ENCODE measurements at regions not wholly inside any gene's neighbourhood (a gene's known extent, or its start where the extent isn't known, plus 50 kb on each side); places are given as distances from the start of the nearest gene placed in this dataset.

DNA sequence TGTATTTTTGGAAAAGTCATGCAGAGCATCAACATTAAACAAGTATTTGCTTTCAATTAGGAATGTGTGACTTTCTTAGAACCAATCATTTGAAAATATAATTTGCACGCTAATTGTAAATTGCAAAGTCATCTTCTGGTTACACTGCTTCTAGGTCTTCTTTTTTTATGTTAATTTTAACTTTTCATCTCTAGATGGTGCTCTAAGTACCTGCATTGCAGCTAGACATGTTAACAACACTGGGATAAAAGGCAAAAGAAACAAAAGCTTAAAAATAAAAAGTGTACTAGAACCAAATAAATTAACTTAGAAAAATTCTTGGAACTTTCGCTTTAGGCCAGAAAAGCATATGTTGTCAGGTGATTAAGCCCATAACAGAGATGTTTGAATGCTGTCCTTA, 2758.2 kb downstream of the PCDH9 start:
- DNase-seq: no peak

DNA sequence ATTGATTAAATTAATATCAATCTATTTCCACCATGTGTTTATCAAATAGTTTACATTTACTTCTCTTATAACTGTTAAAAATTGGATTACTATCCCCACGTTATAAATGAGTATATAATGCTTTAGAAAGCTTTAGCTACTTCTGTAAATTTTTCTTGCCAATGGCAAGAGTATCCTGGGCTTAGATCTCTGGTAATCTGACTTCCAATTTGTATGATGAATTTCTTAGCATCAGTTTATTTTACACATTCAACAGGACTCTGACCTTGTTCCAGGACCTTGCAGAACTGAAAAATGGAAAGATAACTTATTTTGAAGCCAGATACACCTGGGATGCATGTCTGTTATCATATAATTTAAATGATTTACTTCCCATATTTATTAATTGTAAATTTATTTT, 2759.4 kb downstream of the PCDH9 start:
- DNase-seq: no peak

GRCh38 chr13:64459778-64460177, 2770.4 kb downstream of the PCDH9 start:
- DNase-seq: no peak

GRCh38 chr13:64457976-64458375, 2772.2 kb downstream of the PCDH9 start:
- DNase-seq: no peak

DNA sequence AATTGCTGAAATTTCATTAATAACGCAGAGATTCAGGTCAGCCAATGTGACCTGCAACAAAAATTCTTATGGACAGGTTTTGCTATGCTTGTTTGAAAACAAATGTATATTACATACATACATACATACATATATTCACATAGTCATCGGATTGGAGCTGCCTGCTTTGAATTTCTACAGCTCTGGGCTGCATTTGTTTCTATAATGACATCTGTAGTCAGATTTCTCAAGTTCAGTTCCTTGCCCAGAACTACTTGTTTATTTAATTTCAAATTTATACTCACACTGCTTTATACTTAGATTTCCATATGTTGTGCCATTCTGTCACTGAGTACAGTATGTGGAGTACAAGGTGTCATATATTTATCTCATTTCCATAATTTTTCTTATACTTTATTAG, 2775.0 kb downstream of the PCDH9 start:
- no peak for DNase-seq

DNA sequence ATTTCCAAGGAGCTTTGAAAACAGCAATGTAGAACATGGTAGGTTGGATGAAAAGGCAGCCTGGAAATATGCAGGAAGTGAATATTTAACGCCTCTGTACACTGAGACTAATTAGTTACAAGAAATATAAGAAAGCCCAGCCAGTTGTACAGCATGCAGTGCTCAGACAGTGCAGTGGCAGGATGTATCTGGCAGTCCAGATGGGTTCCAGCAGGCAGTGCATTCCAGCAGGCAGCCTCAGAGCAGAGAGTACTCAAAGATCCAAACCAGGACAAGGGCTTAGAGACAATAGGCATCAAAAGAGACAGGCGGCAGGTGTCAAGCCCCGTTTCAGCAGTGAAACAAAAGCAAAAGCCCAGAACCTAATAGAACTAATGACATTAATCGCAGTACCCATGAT, 2776.3 kb downstream of the PCDH9 start:
- no peak for DNase-seq

DNA sequence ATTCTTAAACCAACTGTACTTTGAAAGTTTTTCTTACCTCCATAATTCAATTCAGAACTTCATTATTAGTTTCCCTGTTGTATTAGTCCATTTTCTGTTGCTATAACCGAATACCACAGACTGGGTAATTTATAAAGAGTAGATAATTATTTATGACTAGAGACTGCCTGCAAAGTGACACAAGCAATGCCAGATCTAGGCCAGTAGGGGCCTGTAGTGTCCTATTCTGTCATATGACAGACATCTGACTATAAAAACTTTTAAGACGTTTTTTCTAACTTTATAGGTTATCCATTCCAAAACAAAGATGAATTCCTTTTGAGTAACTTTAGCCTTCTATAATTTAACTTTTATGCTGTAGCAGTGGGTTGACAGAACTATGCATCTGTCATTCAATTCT, 2783.8 kb downstream of the PCDH9 start:
- no peak for DNase-seq

GRCh38 chr13:64441740-64442139, 2788.4 kb downstream of the PCDH9 start:
- DNase-seq: no peak

GRCh38 chr13:64438084-64438483, 2792.1 kb downstream of the PCDH9 start:
- DNase-seq: no peak

GRCh38 chr13:64429691-64430090, 2800.4 kb downstream of the PCDH9 start:
- DNase-seq: no peak

GRCh38 chr13:64428196-64428595, 2801.9 kb downstream of the PCDH9 start:
- DNase-seq: no peak

GRCh38 chr13:64423467-64423866, 2806.7 kb downstream of the PCDH9 start:
- no peak for DNase-seq

- DNase-seq: no peak
Observed at GRCh38 chr13:64420181-64420580, 2810.0 kb downstream of the PCDH9 start.

GRCh38 chr13:64417581-64417980, 2812.6 kb downstream of the PCDH9 start:
- no peak for DNase-seq

- DNase-seq: no peak
Observed at GRCh38 chr13:64414381-64414780, 2815.8 kb downstream of the PCDH9 start.

DNA sequence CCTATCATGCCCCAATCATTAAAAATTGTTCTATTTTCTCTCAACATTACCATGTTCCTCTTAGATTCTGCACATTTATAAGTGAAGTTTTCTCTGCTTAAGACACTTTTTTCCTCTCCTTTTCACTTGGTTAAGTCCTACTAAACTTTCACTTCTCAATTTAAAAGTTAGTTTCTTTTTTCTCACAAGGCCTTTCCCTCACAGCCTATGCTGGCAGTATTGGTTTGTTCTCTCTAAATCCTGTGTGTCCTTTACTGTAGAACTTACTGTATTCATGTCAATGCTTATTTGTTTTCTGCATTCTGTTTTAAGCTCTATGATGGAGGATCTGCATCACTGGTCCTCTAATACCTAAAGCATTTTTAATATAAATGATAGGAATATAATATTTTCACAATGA, 2816.6 kb downstream of the PCDH9 start:
- no peak for DNase-seq

DNA sequence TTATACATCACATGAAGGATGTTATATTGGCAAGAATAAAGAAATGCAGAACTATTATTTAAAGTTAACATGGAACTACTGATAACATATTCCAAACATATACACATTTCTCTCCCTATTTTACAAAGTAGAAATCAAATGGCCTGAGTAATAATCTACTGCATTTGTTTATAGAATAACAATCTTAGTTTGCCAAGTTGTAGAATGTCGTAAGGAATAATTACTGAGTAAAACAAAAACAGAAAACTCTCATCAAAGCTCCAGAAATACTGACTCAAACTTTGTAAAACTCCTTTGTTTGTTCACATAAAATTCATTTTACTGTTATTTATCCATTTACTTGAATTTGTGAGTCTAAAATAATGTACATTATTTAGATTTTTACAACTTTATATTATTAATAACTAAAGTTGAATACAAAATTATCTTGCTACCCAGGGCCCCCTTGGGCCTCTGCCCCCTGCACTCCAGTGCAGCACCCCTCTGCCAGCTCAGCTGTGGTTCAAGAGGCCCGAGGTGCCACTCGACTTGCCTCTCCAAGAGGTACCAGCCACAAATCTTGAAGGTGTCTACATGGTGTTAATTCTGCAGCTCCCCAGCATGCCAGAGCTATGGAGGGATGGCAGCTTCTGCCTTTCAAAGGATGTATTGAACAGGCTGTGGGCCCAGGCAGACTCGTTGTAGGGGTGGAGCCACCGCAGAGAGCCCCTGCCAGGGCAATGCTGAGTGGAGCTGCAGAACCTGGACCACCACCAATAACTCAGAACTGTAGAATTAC, 2819.7 kb downstream of the PCDH9 start:
- DNase-seq: no peak

DNA sequence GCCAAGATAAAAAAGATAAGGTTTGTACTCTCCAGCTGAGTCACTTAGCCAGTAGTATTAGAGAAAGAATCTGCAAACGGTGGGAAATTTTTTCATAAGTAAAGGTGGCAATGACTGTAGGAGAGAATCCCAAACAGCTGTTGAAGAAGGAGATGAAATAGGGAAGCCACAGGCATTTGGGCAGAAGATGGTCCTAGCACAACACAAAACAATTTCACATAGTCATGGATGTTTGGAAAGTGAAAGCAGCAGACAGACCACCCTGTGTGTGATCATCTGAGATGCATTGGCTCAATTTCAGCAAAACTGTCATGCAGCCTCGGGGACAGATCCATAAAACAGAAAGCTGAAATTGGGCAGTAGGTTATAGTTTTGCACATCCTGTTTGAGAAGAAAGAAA, 2832.4 kb downstream of the PCDH9 start:
- DNase-seq: no peak

DNA sequence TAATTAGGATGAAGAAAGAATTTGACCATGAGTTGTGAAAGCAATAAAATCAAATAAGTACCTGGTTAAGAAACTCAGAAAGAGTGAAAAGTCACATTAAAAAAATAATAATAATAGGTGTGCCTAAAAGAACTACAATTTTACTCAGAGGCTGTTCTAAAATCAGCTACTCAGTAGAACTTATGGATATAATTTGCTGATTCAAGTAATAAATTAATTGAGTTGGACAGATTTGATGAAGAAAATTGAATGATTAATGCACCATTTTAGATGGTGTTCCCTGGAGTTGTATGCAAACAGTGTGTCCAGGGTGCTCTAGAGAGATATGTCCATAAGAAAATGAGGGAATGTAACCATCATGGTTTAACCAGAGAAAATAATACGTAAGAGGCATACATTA, 2852.5 kb downstream of the PCDH9 start:
- DNase-seq: no peak

DNA sequence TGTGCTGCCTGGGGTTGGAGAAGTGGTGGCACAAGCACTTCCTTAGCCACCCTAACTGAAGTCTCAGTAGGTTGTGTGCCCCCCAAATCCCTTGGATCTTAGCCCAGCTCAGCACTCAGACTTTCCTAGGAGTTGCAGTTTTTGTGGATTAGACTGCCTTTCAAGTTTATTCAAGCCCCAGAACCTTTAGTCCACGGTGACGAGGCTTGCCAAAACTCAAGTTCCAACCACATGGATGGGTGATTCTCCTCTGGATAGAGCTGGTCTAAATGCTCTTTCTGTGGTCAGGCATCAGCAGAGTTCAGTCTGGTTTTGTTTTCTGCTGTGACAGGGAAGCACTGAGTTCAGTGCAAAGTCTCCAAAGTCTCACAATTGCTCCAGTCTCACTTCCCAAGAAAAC, 2858.7 kb downstream of the PCDH9 start:
- no peak for DNase-seq

DNA sequence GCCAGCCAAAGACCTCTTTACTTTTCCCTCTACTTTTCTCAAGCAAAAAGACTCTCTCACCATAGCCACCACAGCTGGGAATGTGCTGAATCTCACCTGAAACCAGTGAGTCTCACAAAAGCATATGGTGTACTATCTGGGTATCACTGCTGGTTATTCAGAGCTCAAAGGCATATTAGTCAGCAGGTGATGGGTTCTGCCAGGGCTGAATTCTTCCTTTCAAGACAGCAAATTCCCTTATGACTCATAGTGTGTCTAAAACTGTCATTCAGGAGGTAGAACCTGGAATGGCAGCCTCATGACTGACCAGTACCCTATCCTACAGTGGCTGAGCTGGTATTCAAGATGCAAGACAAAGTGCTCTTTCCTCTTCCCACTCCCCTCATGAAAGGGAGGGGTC, 2859.1 kb downstream of the PCDH9 start:
- DNase-seq: no peak

DNA sequence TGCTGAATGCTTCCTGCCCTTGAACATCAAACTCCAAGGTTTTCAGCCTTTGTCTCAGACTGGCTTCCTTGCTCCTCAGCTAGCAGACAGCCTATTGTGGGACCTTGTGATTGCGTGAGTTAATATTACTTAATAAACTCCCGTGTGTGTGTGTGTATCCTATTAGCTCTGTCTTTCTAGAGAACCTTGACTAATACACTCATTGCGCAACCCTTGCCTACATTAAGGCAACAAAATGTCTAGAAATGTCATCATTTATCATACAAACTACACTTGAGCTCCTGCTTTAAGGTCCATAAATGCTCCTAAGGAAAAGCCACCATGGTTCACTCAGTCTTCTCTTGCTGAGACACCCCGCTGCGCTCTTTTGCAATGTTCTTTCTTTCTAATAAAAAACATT, 2861.0 kb downstream of the PCDH9 start:
- no peak for DNase-seq

DNA sequence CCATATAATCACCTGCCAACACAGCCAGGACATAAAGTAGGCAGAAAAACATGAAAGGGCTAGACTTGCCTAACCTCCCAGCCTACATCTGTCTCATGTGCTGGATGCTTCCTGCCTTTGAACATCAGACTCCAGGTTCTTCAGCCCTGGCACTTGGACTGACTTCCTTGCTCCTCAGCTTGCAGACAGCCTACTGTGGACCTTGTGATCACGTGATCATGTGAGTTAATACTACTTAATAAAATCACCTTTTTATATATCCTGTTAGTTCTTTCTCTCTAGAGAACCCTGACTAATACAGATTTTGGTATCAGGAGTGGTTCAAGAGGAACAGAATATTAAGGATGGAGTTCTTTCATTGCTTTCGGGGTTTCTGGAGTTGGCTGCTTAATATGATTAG, 2867.6 kb downstream of the PCDH9 start:
- no peak for DNase-seq

DNA sequence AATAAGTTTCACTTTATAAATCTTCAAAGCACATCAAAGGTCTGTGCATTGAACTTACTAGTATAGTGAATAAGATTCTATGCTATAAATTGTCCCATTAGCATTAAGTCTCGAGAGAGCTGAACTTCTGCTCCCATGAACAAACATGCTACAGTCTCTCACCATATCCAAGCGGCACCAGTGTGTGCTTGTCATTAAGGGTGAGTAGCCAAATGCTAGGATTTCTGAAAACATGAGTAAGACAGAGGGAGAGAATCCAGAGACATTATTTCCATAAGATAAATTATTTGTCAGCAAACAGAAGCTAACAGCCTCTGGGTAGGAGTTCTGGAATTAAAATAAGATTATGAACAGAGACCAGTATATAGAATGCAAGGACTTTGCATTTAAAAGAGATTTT, 2882.5 kb downstream of the PCDH9 start:
- DNase-seq: no peak

- DNase-seq: no peak
Observed at GRCh38 chr13:64339373-64340063, 2890.6 kb downstream of the PCDH9 start.
